HT-29 (cell line): ENCODE measurements at regions not wholly inside any gene's neighbourhood (a gene's known extent, or its start where the extent isn't known, plus 50 kb on each side); places are given as distances from the start of the nearest gene placed in this dataset.
A peak's percentile ranks its signal among the peaks of the same experiment; 100 is the strongest.

Experiments
- DNase-seq: peaks from one replicate; pipeline ENCODE4 v3.0.0-alpha.2; 2015; ENCODE audit warnings: low spot score

DNA sequence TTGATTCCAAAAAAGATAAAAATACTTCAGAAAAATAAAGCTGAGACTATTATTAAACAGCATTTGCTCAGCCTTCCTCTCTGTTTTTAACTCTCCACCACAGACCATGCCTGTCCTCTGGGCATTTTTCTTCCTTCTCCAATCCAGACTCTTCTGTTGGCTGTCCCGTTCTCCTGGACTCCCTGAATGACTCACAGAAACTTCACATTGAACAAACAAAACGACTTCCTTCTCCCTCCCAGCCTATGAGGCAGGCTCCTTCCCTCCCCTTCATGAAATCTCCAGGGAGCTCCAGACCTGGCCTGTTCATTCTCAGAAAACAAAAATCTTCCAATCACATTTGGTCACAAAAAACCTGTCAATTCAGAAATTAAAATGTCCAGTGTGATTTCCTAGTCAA lies 421.3 kb downstream of the NPHP4 start:
- DNase-seq, result peak; percentile 3

DNA sequence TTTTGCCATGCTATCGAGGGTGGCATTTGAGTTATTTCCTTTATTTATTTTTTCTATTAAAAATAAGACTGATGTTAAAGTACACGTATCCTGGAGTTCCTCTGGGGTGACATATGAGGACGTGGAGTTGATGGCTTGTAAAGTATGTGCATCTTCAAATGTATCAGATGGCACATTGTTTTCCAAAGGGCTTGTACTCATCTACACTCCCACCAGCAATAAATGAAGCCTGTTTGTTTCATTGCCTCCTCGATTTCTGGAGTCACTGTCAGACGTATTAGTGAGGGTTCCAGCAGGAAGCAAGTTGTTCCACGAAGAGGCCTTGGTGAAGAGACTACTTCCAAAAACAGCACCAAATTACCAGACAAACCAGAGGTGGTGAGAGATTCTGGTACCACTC lies 423.9 kb downstream of the NPHP4 start:
- DNase-seq, result no peak

DNA sequence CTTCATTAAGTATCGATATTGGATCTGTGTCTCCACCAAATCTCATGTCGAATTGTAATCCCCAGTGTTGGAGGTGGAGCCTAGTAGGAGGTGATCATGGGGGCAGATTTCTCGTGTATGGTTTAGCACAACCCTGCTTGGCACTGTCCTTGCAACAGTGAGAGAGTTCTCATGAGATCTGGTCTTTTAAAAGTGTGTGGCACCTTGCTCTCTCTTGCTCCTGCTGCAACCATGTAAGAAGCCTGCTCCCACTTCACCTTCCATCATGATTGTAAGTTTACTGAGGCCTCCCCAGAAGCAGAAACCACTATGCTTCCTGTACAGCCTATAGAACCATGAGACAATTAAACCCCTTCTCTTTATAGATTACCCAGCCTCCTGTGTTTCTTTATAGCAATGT lies 424.4 kb downstream of the NPHP4 start:
- no peak for DNase-seq

DNA sequence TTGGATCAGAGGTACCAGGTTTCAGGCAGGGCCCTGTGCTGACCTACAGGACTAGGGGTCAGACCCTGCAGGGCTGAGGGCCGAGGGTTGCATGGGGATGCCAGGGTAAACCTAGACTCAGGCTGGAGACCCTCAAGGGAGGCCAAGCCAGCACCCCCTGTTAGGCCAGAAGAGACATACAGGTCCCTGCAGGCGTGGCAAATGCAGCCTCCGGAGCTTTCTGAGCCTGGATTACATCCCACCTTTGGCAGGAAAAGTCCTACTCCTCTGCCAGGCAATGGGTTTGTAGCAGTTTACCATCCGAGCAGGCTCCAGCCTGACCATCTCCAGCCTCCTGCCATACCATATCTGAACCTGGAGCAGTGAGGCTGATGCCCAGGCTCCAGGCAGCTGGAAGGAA lies 425.3 kb downstream of the NPHP4 start:
- DNase-seq, result no peak

DNA sequence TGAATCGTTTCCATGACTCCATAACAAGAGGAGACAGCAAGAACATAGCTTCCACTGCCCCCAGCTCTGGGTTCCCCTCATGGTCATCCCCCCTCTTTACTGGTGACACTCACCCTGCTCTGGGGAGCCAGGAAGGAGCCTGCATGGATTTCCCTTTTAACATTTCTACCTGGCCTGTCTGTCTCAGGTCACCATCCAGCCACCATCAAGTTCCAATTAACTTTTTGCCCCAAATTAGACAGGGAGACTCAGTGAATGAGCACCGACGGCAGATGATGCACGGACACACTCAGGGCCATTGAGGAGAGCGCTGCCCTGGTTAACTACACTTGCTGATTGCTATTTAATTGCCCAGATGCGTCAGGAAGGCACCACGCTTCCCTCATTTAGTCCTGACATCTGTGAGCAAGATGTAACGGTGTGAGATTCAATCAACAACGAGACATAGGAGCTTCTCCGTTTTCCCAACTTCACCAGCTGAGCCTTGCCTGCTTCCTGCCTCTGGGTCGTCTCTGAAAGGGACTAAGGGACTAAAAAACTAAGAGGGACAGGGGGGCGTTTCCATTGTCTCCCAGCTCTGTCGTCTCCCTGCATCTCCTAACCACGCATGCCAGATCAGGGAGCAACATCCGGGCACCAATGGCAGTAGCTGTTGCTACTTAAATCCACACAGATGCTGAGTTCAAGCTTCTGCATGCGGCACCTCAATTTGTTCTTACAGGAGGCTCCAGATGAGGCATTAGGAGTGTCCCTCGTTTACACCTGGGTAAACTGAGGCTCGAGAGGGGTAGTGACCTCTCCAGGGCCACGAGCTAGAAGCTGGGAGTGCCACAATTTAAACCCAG lies 426.7 kb downstream of the NPHP4 start:
- no peak for DNase-seq

DNA sequence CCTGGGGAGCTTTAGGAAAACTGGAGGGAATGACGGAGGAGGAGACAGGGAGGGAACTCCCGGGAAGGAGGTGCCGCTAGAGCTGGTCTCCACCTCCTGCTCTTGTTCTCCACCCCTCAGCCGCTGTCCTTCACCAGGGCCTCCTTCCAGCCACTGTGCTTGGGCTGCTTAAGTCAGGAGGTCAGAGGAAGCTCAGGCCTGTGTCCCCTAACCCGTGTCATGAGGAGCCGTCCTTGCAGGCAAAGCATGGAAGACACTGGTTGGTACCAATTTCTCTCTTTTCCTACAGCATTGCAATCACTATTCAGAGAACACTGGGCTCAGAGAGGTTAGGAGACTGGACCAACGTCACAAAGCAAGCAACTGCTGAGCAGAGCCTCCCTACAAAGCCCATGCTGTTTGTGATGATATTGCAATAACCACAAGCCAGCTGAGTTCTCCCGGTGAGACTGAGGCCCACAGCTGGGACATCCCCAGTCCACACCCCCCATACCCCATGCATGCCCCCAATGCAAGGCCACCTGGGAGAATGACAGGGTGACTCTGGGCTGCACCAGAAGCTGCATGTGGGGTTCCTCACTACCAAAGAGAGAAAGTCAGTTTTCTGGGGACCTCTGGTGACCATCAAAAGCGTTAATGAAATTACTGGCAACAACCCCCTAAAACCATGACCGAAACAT lies 427.5 kb downstream of the NPHP4 start:
- no peak for DNase-seq

DNA sequence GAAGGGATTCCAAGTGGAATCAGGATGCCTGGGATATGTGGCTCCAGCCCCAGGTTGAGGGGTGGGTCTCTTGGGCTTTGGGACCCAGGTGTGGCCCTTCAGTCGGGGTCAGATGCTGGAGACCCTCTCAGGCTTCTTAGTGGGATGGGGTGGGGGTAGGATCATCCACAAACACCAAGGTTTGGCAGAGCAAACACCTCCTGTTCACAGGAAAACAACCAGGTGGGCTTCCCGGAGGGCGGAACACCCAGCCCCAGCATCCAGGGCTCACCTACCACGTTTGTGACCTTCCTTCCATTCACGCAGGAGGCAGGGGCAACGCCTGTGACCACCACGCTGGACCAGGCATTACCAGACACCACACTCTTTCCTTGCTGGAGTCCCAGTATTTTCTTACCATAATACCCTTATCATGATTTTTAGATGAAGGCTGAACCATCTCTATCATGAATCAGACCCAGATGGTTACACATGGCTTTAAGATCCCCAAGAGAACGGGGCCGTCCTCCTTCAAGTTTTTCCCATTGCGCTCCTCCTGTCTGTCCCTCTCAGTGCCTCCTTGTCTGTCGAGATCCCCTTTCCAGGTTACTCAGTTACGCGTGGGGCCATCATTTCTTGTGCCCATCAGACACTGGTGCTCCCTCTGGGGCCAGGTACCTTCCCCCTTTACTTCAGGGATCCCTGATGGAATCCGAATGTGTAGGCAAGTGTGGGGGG lies 428.2 kb downstream of the NPHP4 start:
- DNase-seq, result no peak

DNA sequence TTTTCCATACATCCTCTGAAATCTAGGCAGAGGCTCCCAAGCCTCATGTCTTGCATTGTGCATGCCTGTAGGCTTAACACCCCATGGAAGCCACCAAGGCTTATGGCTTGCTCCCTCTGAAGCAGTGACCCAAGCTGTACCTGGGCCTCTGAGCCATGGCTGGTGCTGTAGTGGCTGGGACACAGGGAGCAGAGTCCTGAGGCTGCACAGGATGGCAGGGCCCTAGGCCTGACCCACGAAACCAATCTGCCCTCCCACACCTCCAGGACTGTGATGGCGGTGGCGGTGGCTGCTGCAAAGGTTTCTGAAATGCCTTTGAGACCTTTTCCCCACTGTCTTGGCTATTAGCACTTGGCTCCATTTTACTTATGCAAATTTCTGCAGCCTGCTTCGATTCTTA lies 429.5 kb downstream of the NPHP4 start:
- no peak for DNase-seq

DNA sequence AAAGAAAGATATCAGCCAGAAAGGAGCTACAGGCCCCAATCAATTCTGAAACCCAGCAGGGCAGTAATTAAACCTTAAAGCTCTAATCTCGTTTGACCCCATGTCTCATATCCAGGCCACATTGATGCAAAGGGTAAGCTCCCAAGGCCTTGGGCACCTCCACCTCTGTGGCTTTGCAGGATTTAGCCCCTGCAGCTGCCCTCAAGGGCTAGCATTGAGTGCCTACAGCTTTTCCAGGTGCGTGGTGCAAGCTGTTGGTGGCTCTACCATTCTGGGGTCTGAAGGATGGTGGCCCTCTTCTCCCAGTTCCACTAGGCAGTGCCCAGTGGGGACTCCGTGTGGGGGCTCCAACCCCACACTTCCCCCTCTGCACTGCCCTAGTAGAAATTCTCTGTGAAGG lies 429.9 kb downstream of the NPHP4 start:
- DNase-seq, result no peak

DNA sequence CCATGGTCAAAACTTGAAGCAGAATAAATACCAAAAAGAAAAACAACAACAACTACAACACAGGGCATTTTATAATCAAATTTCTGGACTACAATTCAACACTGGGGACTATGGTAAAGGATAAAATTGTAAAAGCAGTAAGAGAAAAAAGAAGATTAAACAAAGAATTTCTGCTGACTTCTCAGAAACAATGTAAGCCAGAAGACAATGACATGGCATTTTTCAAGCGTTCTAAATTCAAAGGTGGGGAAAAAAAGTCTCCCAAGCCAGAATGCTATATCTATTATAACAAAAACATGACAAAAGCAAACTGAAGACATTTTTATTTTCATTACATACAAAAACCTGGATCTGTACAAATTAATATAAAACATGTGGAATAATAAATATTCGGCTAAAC lies 433.1 kb downstream of the NPHP4 start:
- no peak for DNase-seq

DNA sequence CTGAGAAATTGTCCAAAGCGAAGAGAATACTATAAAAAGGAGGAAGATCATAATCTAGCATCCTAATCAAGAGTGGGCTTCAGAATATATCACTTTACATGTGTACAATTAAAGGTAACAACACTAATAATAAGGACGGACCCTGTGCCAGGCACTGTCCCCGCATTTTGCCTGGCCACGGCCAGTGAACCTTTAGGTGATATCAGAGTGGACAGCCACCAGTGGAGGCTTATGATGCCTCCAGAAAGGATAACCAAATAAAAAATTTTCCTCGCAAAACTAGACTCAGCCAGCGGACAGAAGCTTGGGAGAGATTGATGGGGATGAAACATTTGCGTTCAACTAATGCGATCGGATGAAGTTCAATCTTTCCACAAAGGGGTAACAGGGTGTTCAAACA lies 436.4 kb downstream of the NPHP4 start:
- DNase-seq, result no peak

DNA sequence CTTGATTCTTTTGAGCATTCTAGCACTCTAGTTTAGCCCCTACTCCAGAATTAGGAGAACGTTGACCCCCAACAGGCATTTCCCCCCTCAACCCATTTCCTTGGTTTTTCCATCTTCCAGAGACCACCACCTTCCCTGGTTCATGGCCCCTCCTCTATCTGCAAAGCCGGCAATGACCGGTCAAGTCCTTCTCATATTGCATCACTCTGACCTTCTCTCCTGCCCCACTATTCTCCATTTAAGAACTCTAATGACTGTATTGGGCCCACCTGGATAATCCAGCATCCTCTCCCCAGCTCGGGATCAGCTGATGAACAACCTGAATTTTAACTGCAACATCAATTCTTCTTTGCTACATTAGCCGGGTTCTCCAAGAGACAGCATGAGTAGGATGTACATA lies 437.4 kb downstream of the NPHP4 start:
- no peak for DNase-seq

DNA sequence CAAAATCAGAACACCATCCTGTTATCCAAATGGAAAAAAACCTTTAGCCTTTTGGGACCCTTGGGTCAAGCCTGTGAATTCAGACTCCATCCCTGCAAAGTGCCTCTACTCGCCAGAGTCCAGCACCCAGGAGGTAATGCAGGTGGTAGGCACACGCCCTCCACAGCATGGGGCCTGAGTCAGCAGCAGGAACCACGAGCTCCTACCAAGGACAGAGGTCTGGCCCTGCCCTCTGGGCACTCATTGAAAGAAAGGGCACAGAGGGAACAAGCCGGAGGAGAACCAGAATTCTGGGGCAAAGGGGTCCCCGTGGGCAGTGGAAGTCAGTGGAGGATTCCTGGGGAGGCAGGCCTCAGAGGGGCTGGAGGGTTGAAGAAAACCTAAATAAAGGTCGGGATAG lies 438.1 kb downstream of the NPHP4 start:
- no peak for DNase-seq

DNA sequence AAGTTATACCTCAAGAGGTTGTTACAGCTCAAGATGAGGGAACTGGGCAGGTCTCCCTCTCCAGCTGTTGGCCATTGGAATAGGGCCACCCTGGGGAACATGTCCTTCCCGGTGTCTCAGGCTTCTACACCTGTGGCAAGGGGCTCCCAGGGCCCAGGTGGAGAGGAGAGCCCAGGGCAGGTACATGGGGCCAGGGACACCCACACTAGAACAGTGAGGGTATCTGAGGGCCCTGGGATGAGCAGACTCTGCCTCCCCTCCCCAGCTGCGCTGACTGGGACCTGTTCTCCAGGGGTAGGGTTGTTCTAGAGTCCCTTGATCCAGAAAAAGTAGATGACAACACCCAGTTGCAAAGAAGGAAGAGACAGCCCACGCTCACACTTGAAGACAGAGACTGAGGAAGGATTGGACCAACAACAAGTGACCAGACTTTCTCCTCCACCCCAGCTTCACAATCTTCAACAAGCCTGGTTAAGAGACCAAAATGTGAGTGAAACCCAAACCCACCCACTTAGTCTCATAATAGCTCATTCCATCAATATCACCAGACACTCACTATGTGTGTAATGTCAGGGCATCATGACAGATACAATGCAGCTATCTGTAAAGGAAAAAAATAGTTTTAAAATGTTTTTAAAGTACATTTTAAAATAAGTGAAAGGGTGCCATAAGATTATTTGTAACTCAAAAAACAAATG lies 439.3 kb downstream of the NPHP4 start:
- no peak for DNase-seq

DNA sequence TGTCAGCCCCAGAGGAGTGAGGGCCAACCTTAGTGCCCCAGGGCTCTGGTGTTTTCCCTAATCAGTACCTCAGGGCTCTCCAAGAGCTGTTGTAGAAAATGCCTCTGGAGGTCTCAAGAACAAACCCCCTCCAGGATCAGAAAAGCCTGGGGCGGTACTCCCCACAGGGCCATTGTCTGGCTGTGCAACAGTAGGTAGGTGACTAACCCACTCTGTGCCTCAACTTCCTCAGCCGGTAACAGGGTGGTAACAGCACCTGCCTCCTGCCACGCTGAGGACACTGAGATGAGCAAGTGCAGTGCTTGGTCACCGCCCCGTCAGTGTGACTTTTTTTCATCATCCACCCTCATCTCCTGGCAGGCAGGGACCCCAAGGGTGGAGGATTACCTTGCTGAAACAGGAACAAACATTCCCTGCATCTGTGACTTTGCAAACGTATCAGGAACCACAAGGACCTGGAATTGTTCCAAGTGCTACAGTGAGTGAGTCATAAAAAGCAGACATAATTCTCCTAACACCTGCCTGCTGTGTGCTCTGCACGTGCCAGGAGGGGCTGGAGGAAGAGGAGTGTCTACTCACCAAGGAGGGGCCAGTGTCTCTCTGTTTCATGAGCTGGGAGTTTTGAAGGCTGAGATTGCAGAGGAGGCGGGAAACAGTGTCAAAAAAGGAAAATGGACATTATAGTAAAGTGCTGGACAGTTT lies 440.8 kb downstream of the NPHP4 start:
- peak; percentile 43 for DNase-seq

DNA sequence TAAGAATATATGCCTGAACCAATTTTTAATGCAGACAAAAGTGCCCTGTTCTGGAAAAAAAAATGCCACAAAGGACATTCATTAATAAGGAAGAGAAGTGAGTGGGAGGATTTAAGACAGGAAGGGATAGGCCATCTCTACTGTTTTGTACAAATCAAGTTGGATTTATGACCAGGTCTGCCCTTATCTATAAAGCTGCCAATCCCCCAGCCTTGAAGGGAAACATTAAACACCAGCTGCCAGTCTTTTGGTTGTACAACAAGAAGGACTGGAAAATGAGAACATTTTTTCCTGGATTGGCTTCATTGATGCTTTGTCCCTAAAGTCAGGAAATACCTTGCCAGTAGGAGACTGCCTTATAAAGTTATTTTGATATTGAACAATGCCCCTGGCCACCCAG lies 444.0 kb downstream of the NPHP4 start:
- DNase-seq, result no peak

DNA sequence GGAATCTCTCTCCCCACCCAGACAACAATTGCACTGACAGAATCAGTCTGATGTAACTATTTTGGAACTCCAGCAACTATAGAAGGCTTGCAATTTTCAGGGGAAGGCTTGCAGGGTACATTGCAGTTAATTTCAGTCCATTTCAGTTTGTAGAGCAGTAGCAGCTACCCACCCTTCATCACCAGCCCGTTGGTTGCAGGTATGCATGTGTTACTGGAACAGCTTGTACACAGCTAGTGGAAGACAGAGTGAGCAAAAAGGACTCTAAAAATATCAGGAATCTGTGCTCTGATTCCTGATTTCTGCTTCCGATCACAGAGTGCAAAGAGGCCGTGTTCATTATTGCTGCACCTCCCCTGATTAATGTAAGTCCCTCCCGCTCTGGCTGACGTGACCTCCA lies 449.0 kb downstream of the NPHP4 start:
- no peak for DNase-seq

DNA sequence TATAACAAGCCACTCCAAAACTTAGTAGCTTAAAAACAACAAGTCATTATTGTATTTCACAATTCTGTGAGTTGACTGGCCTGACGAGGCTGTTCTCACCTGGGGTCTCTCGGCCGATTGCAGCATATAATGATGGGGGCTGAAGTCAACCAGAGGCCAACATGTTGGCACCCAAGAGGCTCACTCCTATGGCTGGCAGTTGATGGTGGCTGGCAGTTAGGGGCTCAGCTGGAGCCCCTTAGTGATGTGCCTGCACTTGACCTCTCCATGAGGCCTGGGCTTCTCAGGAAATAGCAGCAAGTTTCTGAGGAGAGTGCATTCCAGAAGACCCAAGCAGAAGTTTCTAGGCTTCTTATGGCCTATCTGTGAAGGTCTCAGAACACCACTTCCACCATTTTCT lies 459.4 kb downstream of the NPHP4 start:
- no peak for DNase-seq

DNA sequence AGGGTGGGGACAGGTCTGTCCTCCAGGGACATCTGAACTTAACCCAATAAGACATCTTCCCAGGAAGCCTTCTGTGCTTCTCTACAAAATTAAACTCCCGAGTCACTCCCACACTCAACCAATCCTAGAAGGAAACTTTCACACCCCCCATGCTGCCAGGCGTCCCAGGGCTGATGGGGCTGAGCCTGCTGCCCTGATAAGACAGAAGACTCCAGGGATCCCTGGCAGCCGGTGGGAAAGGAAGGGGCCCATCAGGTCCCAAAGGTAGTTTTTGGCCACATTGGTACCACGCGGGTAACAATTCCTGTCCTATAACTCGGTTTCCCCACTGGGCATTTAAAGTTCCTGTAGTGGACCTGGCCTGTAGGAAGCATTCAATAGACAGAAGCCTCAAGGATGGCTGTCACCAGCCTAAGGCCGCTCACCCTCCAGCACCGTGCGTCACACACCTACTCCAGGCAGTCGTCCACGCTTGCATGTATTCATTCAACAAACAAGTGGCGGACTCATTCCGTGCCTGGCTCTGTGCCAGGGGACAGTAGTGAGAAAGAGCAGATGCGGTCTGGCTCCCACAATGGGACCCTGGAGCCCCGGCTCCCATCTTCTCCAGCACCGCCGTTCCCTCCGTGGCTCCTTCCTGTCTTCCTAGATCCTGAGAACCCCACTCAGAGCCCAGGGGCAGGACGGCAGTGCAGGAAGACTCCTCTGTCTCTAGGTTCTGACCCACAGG lies 465.2 kb downstream of the NPHP4 start:
- no peak for DNase-seq

DNA sequence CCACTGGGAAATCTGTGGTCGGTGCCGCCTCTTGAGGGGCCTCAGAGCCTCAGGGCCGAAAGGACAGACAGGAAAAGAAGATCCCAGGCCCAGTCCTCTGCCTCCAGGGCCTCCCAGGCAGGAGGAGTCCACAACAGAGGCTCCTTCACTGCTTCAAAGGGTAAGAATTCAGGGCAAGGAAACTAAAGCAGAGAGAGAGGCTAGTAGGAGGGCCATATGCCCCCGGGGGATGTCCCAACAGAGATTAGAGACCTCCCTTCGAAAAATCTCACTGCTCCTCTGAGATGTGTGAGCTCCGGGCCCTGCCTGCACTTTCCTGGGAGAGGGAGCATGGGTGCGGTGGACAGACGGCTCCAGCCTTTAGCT lies 465.9 kb downstream of the NPHP4 start:
- DNase-seq, result no peak
